Activated naive CD4-positive, alpha-beta T cell treated with anti-CD3 and anti-CD28 coated beads, Interleukin-2, amount 50 U/mL, for 16 hours (primary cell): ENCODE measurements at regions not wholly inside any gene's neighbourhood (a gene's known extent, or its start where the extent isn't known, plus 50 kb on each side); places are given as distances from the start of the nearest gene placed in this dataset.

Experiments used
- DNase-seq: peaks from one replicate; pipeline ENCODE4 v3.0.0-alpha.2; 2020

DNA sequence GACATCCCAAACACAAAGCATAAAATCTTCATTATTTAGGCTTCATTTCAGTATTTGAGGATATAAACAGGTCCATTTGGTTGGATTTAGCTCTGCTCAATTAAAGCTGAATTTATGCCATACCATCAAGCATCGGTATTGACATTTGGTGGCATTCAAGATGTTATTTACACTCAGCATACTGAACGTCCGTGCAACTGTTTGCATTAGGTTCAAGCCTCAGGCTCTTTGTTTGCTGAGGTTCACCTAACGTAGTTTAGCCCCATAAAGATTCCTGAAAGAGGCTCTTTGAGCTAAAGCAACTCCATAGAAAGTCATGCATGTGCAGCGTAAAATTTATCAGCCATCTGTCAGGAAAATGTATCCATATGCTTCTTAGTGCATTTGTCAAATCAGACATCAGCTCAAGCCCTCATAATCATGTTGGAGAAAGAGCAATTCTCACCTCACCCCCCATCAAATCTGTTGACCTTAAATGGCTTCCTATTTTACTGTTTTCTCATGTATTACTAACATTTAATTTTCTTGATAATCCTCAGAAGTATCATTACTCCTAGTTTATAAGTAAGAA, 366.9 kb downstream of the EPHA4 start:
- DNase-seq, result no peak

DNA sequence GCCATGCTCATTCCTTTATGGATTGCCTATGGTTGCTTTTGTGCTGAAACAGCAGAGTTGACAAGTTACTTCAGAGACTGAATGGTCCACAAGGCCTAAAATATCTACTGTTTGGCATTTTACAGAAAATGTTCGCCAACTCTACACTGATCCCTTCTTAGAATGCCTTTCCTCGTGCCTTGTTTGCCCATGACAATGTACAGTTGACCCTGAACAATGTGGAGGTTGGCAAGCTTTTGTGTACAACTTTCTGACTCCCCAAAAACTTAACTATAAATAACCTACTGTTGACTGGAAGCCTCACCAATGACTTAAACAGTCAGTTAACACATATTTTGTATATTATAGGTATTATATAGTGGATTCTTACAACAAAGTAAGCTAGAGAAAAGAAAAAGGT, 361.4 kb downstream of the EPHA4 start:
- no peak for DNase-seq

DNA sequence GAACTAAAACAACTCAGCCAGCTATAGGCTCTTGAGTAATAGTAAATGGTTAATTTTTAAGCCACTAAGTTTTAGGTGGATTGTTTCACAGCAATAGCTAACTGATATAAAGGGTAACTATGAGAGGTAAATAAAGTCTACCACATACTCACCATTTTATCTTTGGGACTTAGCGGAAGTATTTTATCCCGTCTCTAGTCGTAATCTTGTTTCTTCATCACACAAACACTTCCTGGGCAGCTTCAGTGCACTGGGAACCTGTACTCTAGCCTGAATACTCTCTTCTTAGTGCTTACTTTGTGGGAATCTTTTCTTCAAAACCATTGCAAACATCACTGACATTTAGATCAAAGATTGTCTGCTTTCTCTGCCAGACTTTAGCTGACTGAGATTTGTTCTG, 360.5 kb downstream of the EPHA4 start:
- DNase-seq, result no peak

DNA sequence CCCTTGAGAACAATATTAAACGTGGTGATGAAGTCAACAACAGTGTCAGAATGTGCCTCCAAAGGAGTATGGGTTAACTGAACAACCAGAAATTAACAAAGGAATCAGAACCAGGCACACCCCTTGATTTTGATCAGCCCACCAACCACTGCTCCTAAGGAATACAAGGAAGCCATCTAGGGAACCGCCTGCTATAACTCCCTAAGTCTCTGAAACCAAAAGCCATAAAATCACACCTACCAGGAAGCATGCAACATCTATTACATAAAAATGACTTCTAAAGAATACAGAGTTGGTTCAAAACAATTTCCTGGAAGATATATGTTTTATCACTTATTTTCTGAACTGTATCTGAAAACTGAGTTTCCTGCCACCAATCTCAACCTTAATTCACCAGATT, 360.0 kb downstream of the EPHA4 start:
- DNase-seq, result no peak

DNA sequence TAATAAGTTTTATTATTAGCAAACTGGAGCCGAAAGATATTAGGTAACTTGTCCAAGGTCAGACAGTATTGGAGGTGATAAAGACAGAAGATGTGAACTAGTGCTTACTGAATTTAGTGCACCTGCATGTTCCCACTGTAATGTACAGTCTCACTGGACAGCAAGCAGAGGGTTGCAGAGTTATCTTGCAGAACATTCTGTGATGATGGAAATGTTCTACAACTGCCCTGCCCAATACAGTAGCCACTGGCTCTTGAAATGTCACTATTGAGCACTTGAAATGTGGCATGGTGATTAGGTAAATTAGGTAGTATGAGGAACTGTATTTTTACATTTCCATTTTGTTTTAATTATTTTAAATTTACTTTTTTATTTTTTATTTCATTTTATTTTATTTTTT, 356.6 kb downstream of the EPHA4 start:
- no peak for DNase-seq

DNA sequence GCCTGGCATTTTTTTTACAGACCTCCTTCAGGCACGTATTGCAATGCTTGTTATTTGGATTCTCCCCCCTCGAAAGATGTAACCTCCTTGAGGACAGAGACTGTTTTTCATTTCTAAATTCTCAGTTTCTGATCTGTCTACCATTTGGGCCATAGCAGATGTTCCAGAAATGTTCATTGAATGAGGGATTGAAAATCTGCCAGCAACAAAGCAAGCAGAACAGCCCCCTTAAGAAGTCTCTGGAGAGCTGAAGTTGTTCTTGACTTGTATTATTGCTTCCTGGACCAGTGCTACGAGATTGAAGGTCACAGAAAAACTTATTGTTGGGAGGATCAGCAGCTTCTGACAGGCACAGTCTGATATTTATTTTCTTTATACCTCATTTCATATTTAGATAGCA, 355.5 kb downstream of the EPHA4 start:
- no peak for DNase-seq

DNA sequence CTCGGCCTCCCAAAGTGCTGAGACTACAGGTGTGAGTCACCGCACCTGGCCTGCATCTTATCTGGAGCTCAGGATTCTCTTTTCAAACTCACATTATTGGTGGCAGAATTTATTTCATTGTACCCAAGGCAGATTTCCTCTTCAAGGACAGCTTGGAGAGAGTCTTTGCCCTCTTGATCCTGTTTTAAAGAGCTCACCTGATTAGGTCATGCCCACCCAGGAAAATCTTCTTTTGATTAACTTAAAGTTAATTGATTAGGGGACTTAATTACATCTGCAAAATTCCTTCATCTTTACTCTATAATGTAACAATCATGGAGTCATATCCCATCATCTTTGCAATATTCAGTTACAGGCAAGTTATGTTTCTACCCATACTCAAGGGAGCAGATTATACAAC, 346.4 kb downstream of the EPHA4 start:
- DNase-seq, result no peak

DNA sequence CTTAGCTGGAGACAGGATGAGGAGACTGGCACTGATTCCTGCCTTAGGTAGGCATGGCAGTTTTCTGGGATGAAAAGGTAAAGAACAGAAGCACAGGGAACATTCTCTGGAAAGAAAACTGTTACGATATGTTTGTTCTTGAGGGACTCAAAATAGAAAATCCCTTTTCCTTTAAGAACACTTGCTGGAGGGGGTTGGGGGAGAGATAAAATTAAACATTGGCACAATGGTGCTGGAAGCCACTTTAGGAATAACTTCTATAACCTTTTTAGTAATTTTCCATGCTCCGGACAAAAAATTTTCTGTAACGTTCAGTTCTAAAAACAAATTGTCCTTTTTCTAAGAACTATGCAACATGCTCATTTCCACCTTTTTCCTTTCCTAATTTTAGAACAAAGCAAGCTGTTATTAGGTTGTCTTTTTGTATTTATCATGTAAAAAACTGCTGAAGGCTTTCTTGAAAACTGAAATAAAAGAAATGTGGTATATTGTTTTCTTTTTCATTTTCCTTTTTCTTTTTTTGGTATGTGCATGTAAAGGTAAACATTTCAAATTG, 343.8 kb downstream of the EPHA4 start:
- no peak for DNase-seq

DNA sequence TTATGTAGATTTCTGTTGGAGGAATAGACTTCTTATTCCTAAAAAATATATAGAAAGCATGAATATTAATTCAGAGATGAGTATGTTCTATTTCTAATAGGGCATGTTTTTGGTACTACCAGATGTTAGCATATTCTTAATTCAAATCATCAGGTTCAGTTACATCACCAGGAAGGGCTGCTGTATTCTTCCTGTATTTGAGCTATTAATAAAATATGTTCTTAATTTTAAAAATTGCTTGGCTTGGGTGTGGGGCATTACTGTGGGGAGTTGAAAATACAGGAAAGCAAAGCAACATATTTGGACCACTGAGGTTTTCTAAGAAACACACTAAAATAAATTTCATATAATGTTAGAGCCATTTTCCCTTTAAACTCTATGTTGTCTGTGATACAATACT, 343.0 kb downstream of the EPHA4 start:
- no peak for DNase-seq

DNA sequence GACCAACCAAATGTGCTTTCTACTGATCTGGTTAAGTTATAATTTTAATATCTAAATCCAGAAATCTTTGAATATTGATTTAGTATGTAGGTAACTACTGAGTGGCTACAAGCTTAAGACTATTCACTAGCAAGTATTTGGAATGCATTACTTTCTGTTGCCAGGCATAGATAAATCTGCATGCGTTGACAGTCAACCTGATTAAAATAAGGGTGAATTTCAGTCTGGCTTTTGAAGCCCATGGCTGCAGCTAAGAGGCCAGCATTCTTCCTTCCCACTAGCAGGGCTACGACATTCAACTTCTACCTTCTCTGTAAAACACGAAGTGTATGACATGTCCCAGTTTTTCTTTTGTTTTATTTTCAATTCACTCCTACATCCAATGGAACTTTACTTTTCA, 340.6 kb downstream of the EPHA4 start:
- no peak for DNase-seq

DNA sequence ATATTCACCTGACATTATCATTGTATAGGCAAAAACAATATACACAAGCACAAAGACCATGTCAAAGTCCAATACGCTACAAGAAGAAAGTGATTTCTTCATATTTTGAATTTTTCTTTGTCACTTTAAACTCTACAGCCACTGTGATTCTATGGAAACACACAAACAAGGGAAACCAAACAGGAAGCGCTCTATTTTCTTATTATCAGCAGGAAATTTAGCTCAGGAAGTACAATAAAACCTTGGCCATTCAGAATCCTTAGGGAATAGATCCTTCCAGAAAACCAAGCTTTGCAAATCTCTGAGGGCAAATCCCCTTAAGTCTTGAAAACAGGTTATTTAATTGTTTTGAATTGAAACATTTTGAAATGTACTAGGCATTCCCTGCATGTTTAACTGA, 336.2 kb downstream of the EPHA4 start:
- no peak for DNase-seq

DNA sequence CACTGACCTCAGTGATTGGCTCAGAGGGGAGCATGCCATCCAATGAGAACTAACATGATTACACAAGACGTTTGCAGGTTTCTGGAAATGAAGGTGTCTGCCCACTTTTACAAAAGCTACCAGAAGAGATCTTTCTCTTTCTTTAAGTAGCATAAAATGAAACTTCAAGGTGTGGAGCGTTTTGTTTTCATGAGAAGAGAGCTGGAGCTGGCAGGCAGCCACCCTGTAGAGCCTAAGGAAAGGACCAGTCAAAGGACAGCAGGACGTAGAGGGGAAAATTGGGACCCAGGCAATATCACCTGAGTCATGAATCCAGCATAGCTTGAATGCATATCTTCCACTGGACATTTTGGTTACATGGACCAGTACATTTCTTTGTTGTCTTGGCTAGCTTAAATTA, 331.0 kb downstream of the EPHA4 start:
- no peak for DNase-seq

DNA sequence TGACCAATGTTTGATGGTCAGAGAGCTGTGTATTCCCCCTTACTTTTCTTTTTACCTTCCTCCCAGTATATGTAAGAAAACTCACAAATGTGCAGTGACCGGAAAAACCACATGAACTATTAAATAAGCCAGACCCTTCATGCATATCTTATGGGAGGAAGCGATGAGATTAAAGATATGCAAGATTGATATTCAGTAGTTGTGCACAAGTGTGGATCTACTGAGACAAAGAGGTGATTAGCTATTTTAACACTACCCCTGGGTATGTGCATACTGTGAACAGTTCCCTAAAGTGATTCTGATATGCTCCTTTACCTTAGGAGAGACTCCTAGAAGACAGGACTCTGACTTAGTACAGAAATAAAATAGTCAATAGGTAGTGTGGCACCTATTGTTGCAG, 328.3 kb downstream of the EPHA4 start:
- no peak for DNase-seq

DNA sequence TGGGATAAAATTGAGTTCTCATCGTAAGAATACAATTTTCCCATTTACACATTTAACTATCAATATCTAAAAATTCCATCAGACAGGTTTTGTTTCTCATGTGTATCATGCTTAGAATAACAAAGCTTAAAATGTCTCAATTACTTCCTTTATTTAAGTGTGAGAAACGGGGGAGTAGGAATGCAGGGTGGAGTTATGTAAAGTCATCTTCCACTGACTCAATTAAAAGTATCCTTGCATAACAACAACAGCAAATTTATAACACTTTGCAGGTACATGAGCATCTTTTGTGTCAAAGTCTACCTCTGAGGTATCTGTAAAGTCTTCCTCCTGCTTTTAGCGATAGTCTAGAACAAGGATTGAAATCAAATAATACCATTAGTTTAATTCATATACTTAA, 327.1 kb downstream of the EPHA4 start:
- no peak for DNase-seq

DNA sequence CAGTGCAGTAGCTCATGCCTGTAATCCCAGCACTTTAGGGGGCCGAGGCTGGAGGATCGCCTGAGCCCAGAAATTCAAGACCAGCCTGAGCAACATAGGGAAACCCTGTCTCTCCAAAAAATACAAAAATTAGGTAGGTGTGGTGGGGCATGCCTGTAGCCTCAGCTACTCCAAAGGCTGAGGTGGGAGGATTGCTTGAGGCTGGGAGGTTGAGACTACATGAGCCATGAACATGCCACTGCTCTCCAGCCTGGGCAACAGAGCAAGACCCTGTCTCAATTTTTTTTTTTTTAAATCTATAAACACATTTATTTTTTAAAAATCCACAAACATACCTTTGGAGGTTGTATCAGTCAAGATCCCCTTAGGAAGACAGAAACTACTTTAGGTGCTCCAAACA, 326.3 kb downstream of the EPHA4 start:
- no peak for DNase-seq

DNA sequence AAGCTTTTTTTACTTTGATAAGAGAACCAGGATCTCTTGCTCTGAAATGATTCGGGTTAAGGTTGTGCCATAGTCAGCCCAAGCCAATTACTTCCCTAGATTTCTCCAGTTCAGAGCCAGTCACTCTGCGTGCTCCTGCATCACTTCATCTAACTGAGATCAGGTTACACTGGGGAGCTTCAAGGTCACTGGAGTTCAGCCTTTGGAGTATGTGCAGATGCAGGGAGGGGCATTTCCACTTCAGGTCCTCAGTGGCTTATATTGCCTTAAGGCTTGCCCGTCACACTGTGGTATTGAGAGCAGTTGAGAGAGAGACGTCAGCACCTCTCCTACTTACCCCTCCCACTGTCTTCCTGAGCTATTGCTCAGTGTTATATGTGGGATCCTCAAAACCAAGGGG, 317.8 kb downstream of the EPHA4 start:
- no peak for DNase-seq

DNA sequence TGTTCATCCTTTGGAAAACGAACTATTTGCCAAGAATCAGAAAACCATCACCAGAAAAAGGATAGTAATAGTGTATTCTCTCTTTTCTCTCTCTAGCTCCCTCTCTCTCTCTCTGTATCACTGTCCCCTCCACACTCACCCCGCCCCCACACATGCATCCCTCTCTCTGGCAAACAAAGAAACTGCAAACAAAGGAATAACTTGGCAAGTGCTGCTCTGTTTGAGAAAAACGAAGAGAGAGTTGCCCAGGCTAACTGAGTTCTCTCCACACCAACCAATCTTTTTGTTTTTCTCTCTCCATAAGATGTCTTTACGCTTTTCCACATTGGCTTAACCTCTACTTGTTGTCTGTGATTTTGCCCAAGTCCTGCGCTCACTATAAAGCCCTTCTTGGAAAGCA, 316.2 kb downstream of the EPHA4 start:
- no peak for DNase-seq

DNA sequence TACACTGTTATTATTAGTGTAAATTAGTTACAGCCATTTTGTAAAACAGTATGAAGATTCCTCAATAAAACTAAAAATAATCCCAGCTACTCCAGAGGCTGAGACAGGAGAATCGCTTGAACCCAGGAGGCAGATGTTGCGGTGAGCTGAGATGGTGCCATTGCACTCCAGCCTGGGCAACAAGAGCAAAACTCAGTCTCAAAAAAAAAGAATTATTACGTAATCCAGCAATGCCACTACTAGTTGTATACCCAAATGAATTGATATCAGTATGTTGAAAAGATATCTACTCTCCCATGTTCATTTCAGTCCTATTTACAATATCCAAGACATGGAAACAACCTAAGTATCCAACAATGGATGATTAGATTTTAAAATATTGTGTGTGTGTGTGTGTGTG, 313.6 kb downstream of the EPHA4 start:
- DNase-seq, result no peak

DNA sequence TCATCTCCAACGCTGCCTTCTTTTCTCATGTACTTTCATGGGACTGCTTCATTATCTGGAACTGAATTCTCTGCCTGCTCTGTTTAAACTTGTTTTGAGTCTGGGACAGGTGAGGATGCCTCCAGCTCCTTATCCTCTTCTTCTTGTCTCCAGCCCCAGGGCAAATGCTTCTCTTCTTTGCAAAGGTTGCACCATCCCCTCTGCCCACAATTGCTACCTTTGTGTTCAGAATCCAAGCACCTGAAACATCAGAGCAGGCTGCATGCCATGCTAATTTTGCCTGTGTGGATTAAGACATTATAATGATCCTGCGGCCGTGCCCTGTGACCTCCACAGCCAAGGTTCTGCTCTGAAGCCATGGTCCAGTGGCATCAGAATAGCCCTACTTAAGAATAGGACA, 309.5 kb downstream of the EPHA4 start:
- no peak for DNase-seq

DNA sequence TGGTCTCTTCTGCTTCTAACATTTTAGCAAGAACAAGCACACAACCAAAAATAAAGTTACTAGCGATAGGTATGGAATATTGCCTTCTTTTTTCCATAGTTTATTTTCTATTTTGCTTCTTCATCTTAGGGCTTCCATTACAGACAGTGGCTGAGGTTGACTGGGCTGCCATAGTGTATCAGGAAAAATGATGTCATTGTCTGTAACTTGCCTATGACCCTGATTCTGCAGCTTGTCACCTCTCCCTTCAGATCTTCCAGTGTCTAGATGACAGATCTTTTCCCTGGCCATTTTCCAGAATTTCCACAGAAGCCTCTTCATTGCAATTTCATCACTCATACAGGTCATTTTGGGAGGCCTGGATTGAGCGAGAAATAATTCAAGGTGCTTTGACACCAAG, 308.5 kb downstream of the EPHA4 start:
- DNase-seq, result no peak

DNA sequence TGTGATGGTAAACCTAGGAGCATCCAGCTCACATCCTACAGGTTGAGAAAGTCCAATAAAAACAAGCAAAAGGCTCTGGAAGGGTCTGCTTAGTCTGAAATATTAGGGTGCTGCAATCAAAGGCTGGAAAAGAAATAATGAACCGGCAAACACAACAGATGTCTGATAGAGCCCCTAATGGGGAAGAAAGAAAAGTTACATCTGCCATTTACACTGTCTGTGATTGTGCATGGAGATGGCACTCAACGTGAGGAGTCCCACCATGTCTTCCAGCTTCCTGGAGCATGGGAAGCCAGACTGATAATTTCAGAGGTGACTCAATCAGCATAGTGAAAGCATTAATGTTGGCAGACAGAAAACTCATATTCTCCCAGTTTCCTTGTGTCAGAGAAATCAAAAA, 307.8 kb downstream of the EPHA4 start:
- DNase-seq, result no peak

DNA sequence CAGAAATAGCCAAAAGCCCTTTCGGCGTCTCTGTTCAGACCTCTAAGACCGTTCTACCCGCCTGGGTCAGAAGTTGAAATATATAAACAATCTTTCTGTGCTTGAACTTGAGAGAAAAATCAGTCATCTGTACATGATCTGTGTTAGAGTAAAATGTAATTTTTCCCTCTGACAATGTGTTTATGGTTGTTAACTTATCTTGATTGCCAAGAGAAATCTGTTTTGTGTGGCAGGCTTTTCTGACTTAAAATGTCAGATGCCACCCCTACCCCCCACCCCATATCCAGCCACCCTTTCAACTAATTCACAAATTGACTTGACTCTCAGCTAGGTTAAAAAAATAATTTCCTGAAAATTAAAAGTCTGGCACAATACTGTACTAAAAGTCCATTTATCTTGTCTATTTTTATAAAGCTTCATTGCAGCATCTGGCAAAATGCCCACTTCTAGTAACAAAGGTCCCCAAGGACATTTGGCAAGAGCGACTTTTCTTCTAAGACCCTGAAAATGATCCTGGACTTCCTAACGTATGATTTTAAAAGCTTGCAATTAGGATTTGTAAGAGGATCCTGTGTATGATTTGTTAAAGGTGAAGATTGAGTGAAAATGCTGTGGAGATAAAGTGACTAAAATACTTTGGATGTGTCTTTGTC, 304.2 kb downstream of the EPHA4 start:
- DNase-seq, result no peak

DNA sequence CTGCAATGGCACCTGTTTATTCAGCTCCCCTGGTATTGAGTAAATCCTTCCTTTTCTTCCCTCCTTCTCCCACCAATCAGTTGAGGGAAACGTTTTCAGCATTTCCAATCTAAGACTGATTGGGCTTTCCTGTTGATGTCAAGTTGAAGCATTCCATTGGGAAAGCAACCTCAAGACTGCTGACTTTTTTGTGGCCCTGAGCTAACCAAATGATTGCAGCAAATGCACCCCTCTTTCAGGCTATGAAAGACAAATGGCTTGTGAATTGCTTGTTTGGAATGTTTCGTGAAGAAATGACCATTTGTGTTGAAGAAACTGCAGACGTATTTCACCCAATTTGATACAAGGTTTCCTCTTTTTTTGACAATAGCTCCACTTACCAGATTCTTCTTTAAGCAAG, 303.5 kb downstream of the EPHA4 start:
- no peak for DNase-seq

DNA sequence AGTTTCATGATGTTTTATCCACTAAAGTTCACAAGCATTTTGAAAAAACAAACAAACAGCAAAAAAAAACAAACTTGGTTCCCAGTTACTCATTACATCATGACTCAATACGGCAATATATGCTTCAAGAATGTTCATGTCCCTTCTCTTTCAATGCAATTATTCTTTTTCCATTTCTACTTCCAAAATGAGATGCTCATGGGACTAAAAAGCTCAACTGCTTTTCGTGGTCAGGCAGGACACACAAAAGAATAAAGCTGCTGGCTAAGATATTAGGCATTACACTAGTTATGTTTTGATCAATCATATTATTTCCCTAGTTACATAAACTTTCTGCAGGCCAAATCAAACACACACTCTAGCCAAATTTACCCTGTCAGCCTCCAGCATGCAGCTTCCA, 301.3 kb downstream of the EPHA4 start:
- no peak for DNase-seq

DNA sequence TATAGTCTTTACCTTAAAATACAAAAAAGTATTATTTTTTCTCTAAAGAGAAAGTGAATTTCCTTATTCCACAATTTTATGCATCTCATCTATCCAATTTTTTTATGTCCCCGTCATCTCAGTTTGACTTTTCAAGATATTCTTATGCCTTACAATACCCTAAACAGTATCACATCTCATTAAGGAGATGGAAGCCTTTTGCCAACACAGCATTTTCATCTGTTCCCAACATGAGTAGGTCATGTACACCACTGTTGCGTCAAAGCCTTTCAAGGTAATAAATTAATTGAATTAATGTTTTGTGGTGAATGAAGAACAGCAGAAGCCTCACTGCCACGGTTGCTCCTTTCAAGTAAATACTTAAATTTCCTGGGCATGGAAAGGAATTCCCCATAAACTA, 299.4 kb downstream of the EPHA4 start:
- DNase-seq, result no peak
